ENCODE measurements at regions not wholly inside any gene's neighbourhood (a gene's known extent, or its start where the extent isn't known, plus 50 kb on each side); places are given as distances from the start of the nearest gene placed in this dataset.

GRCh38 chr5:18023986-18024385, 389.7 kb downstream of the TAF11L14 start:
- no peaks in the 10 kb centered on the region for H3K4me1 ChIP-seq (ENCODE audit: control insufficient read depth in 1 of 2, low read depth in 2 of 2)

GRCh38 chr5:18024542-18024941, 390.3 kb downstream of the TAF11L14 start:
- TF ChIP-seq CTCF (IDR thresholded peaks at IDR 0.05) = no peak

More at GRCh38 chr5:18023986-18024385, 389.7 kb downstream of the TAF11L14 start:
- Histone ChIP-seq H3K36me3 (no peaks in the 10 kb centered on the region), H3K27me3 (replicated peaks; ENCODE audit: insufficient read depth) (no peaks in the 10 kb centered on the region), H3K4me3 (no peak overlapping the region), H3K9me3 (no peaks in the 10 kb centered on the region), H3K27ac (no peak overlapping the region)
- no peak for TF ChIP-seq CTCF (IDR thresholded peaks at IDR 0.05)
- DNase-seq (ENCODE audit: low spot score) = no peak
- ATAC-seq (ENCODE audit: insufficient number of reproducible peaks, low FRiP score, low read depth) = no peak

GRCh38 chr5:18027241-18027867, 393.1 kb downstream of the TAF11L14 start:
- Histone ChIP-seq H3K4me1 (ENCODE audit: control insufficient read depth in 1 of 2, low read depth in 2 of 2) (no peaks in the 10 kb centered on the region), H3K36me3 (no peaks in the 10 kb centered on the region), H3K4me3 (no peak overlapping the region), H3K27ac (no peak overlapping the region), H3K27me3 (replicated peaks; ENCODE audit: insufficient read depth) (no peaks in the 10 kb centered on the region), H3K9me3 (no peaks in the 10 kb centered on the region)
- no peak for DNase-seq (ENCODE audit: low spot score)
- no peak for ATAC-seq (ENCODE audit: insufficient number of reproducible peaks, low FRiP score, low read depth)
- no peak for TF ChIP-seq CTCF (IDR thresholded peaks at IDR 0.05)

More at GRCh38 chr5:18024542-18024941, 390.3 kb downstream of the TAF11L14 start:
- no peaks in the 10 kb centered on the region for H3K27me3 ChIP-seq (replicated peaks; ENCODE audit: insufficient read depth)
- no peak for ATAC-seq (ENCODE audit: insufficient number of reproducible peaks, low FRiP score, low read depth)
- DNase-seq (ENCODE audit: low spot score) = no peak
- H3K36me3 ChIP-seq = no peaks in the 10 kb centered on the region
- H3K4me1 ChIP-seq (ENCODE audit: control insufficient read depth in 1 of 2, low read depth in 2 of 2) = no peaks in the 10 kb centered on the region
- no peaks in the 10 kb centered on the region for H3K9me3 ChIP-seq
- no peak overlapping the region for H3K27ac ChIP-seq
- H3K4me3 ChIP-seq = no peak overlapping the region

GRCh38 chr5:18028036-18028435, 393.8 kb downstream of the TAF11L14 start:
- no peak overlapping the region for H3K27ac ChIP-seq
- H3K9me3 ChIP-seq = no peaks in the 10 kb centered on the region
- H3K36me3 ChIP-seq = no peaks in the 10 kb centered on the region
- DNase-seq (ENCODE audit: low spot score) (no peak), ATAC-seq (ENCODE audit: insufficient number of reproducible peaks, low FRiP score, low read depth) (no peak)
- no peak overlapping the region for H3K4me3 ChIP-seq
- TF ChIP-seq CTCF (IDR thresholded peaks at IDR 0.05) = no peak
- no peaks in the 10 kb centered on the region for H3K4me1 ChIP-seq (ENCODE audit: control insufficient read depth in 1 of 2, low read depth in 2 of 2)
- no peaks in the 10 kb centered on the region for H3K27me3 ChIP-seq (replicated peaks; ENCODE audit: insufficient read depth)

- no peak for TF ChIP-seq CTCF (IDR thresholded peaks at IDR 0.05)
- ATAC-seq (ENCODE audit: insufficient number of reproducible peaks, low FRiP score, low read depth) = no peak
- H3K27me3 ChIP-seq (replicated peaks; ENCODE audit: insufficient read depth) = no peaks in the 10 kb centered on the region
These were observed 398.5 kb downstream of the TAF11L14 start for GRCh38 chr5:18032744-18033143.

More at GRCh38 chr5:18032744-18033143, 398.5 kb downstream of the TAF11L14 start:
- no peaks in the 10 kb centered on the region for H3K4me1 ChIP-seq (ENCODE audit: control insufficient read depth in 1 of 2, low read depth in 2 of 2)
- no peak for DNase-seq (ENCODE audit: low spot score)
- H3K36me3 ChIP-seq = no peaks in the 10 kb centered on the region
- H3K27ac ChIP-seq = no peak overlapping the region
- H3K4me3 ChIP-seq = no peak overlapping the region
- H3K9me3 ChIP-seq = no peaks in the 10 kb centered on the region
